Brain microvascular endothelial cell (primary cell): ENCODE measurements at regions not wholly inside any gene's neighbourhood (a gene's known extent, or its start where the extent isn't known, plus 50 kb on each side); places are given as distances from the start of the nearest gene placed in this dataset.

Experiments used
- DNase-seq: peaks from one replicate; pipeline ENCODE4 v3.0.0-alpha.2; 2020
- H3K27ac ChIP-seq: fragments of 250-450 bp; sonication (Bioruptor Pico); 2 replicates; pipeline ENCODE4 v1.5.1; 2020; ENCODE audit warnings: mild to moderate bottlenecking, moderate library complexity
- H3K27me3 ChIP-seq: fragments of 250-450 bp; sonication (Bioruptor Pico); replicated peaks from 2 replicates; pipeline ENCODE4 v1.5.1; 2020; ENCODE audit warnings: mild to moderate bottlenecking
- H3K36me3 ChIP-seq: fragments of 250-450 bp; sonication (Bioruptor Pico); replicated peaks from 2 replicates; pipeline ENCODE4 v1.5.1; 2020; ENCODE audit warnings: mild to moderate bottlenecking
- H3K4me3 ChIP-seq: 2 replicates; pipeline ENCODE4 v1.5.1; 2011; ENCODE audit warnings: low read depth, mild to moderate bottlenecking, control low read depth, low read length, moderate library complexity
- CTCF ChIP-seq: IDR thresholded peaks from 2 replicates; pipeline ENCODE4 v1.5.1; 2011; ENCODE audit warnings: low read depth, mild to moderate bottlenecking, moderate library complexity, low read length, control low read depth, inconsistent platforms; ENCODE audit errors: missing control alignments
- in situ Hi-C: cut with HindIII; loops from 2 replicates; pipeline ENCODE4 v1.10.0; 2017; ENCODE audit warnings: low sequenced_read_pairs, low pct_ligation_motif_present

- no peak for DNase-seq
- no peak overlapping the region for H3K27ac ChIP-seq
- TF ChIP-seq CTCF, result no peak
- no peaks in the 10 kb centered on the region for H3K36me3 ChIP-seq
- no peak overlapping the region for H3K4me3 ChIP-seq
- in situ Hi-C loops, result no loop called here
- H3K27me3 ChIP-seq, result no peaks in the 10 kb centered on the region
Measured at GRCh38 chrX:6810776-6811175, 275.9 kb upstream of the VCX3A start.

- no peak for DNase-seq
- in situ Hi-C loops, result no loop called here
- Histone ChIP-seq H3K27me3 (no peaks in the 10 kb centered on the region), H3K36me3 (no peaks in the 10 kb centered on the region), H3K4me3 (no peak overlapping the region), H3K27ac (no peak overlapping the region)
- no peak for TF ChIP-seq CTCF
Measured at GRCh38 chrX:6803607-6804006, 268.7 kb upstream of the VCX3A start.

- in situ Hi-C loops, result no loop called here
- no peak for DNase-seq
- no peaks in the 10 kb centered on the region for H3K27me3 ChIP-seq
- no peak overlapping the region for H3K4me3 ChIP-seq
- no peak overlapping the region for H3K27ac ChIP-seq
- no peak for TF ChIP-seq CTCF
- no peaks in the 10 kb centered on the region for H3K36me3 ChIP-seq
Measured at GRCh38 chrX:6793000-6793399, 258.1 kb upstream of the VCX3A start.

GRCh38 chrX:6783912-6784311, 249.0 kb upstream of the VCX3A start:
- Histone ChIP-seq H3K4me3 (no peak overlapping the region), H3K27ac (no peak overlapping the region), H3K36me3 (no peaks in the 10 kb centered on the region), H3K27me3 (no peaks in the 10 kb centered on the region)
- TF ChIP-seq CTCF, result no peak
- DNase-seq, result no peak
- in situ Hi-C loops, result no loop called here

GRCh38 chrX:6782831-6783230, 247.9 kb upstream of the VCX3A start:
- Histone ChIP-seq H3K36me3 (no peaks in the 10 kb centered on the region), H3K27ac (no peak overlapping the region), H3K27me3 (no peaks in the 10 kb centered on the region), H3K4me3 (no peak overlapping the region)
- no peak for DNase-seq
- TF ChIP-seq CTCF, result no peak
- in situ Hi-C loops, result no loop called here
